Inflammatory macrophage treated with lipopolysaccharide for 1 hour (primary cell): ENCODE measurements at regions not wholly inside any gene's neighbourhood (a gene's known extent, or its start where the extent isn't known, plus 50 kb on each side); places are given as distances from the start of the nearest gene placed in this dataset.
"Not testable (repeated sequence)": the region's sequence is repeated elsewhere in the genome, so short reads cannot be mapped to it uniquely, and the experiment has no call there.

Source experiments
- DNase-seq, 2 donors: peaks; one replicate each; pipeline ENCODE4 v3.0.0-alpha.2; 2020 to 2022

GRCh38 chr14:48149624-48150023 is 474.2 kb upstream of the MDGA2 start:
- DNase-seq: not testable (repeated sequence)

DNA sequence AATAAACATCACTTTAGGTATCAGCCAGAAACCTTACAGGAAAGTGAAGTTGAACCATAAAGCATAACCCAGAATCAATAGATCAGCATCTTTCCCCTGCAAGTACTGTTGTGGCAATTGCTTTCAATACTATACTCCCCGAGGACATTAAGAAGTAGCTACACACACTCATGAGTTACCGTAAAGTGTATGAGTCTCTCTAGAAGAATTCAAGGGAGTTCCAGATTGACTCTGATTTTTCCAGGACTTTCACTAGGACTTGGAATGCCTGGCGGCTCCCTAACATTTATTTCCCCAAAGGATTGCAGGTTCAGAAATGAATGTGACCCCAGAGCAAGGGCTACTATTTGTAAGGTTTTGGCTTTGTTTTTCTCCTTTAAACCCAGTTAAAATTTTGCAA is 465.4 kb upstream of the MDGA2 start:
- DNase-seq: no peak

DNA sequence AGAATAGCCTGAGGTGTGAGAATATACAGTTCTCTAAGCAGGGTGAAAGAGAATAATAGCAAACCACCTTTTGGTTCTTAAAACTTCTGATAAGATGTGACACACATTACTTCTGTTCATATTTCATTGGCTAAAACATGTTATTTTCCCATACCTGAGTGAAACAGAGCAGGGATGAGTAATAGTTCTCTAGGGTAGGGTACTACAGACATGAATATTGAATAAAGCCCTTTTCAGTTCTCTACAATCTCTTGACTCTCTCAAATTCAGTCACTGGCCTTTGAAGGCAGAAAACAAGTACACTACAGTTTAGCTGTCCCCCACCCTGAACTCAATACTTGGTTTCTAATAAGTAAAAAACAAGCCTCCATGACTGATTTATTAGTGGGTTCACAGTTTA is 454.1 kb upstream of the MDGA2 start:
- DNase-seq: no peak

DNA sequence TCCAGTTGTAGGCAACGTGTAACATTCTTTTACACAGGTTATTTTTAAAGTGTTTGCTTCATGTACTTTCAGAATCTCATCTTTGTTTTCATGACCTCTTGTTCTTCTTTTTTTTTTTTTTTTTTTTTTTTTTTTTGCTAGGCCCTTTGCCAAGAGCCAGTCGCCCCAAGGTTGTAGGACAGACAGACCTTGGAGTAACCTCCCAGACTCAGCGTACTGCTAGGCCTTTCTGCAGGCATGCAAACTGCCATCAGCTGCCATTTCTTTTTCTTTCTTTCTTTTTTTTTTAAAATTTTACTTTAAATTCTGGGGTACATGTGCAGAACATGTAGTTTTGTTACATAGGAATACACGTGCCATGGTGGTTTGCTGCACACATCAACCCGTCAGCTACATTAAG is 452.3 kb upstream of the MDGA2 start:
- DNase-seq: no peak

DNA sequence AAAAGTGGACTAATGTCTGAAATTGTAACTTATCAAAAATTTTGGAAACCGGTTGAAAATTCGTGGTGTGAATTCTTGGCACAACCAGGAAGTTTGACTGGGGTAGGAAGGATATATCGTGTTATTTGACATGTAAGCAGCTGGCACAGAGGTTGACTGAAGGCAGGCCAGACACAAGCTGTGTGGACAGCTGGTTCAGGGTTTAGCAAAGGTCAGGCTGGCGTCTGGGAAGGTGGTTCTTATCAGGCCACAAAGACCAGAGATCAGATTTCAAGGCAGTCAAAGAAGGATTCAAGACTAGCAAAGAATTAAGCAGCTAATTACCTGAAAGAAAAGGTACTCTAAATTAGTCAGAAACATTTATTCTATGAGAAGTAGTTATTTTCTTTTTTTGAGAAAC is 450.2 kb upstream of the MDGA2 start:
- no peak for DNase-seq

DNA sequence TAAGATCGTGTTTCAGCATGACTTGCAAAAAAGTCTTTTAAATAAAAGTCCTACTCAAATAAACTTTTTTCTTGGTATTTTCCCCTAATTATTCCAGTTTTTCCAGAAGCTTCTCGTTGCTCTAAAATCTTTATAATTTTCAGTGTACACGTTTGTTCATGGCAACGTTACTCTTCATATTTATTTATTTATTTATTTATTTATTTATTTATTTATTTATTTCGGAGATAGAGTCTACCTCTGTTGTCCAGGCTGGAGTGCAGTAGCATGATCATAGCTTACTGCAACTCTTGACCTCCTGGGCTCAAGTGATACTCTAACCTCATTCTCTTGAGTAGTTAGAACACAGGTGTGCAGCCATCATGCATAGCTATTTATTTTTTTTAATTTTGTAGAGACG is 438.3 kb upstream of the MDGA2 start:
- no peak for DNase-seq

GRCh38 chr14:48111151-48111550 is 435.7 kb upstream of the MDGA2 start:
- no peak for DNase-seq

DNA sequence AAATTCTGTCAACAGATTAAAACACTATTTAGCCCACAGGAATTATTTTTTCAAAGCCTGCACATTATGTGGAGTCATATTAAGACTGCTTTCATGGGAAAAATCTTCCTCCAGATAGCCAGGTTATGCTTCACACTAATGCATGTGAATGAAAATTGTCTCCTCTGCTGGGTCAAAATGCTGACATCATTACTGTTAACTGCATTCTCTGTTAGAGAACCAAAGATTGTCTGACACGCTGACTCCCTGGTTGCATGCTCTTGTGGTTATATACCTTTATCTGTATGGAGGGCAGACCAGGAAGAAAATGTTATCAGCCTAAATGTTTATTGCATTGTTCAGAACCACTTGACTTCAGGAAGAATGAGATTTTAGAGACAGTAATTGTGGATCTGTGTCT is 432.2 kb upstream of the MDGA2 start:
- DNase-seq: no peak

DNA sequence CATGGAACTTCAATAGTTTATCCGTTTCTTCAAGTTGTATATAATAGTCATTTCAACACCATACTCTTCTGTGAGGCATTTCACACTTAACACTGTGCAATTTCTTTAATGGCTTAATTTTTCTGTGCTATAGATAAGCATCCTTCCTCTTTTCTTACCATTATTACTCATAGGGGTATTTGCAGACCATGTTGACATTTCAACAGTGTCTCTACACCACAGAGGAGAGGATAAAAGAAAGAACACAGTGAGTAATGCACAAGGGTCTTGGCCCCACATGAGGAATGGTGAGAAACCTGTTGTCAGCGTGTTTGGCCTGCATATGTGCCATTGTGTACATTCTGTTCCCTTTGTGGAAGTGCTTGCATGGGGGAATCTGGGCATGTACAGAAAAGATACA is 421.5 kb upstream of the MDGA2 start:
- no peak for DNase-seq

DNA sequence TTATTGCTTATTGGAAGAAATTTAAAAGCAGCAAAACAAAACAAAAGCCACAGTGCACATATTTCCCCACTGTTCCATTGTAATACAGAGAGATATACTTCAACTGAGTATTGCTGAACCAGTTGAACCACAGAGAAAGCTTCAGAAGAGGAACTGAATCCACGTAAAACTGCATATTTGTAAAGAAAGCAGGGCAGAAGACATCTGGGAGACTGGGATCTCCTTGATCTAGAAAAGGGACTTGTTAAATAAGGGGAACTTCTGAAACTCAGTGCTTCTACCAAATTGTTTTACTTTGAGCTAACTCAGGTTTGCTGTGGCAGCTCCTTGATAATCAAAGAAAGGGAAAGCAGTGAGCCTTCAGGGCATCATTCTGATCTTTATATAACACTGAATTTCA is 411.1 kb upstream of the MDGA2 start:
- no peak for DNase-seq

DNA sequence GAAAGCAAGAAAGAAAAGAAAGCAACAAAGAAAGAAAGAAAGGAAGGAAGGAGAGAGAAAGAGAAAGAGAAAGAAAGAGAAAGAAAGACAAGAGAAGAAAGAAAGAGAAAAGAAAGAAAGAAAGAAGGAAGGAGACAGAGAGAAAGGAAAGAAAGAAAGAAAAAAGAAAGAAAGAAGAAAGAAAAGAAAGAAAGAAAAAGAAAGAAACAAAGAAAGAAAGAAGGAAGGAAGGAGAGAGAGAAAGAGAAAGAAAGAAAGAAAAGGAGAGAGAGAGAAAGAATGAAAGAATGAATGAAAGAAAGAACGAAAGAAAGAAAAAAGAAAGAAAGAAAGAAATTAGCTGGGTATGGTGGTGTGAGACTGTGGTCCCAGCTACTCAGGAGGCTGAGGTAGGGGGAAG is 400.1 kb upstream of the MDGA2 start:
- DNase-seq: no peak

- no peak for DNase-seq
Observed at GRCh38 chr14:48052973-48053372, 377.6 kb upstream of the MDGA2 start.

DNA sequence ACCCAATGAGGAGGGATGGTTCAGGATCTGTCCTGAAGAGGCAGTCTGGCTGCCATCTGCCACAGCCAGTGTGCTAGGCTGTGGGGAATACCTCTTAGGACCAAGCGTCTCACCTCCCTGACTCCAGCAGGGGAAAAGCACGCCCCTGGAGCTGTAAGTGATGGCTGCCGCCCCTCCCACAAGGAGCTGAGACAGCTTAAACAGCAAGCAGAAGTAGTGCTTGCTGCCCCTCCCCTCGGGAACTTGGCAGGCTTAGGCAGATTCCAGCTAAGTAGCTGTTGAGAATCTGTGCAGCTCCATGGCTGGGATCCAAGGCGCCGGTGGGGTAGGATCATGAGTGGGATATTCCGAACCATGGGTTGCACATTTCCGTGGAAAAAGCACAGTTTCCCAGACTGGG is 360.4 kb upstream of the MDGA2 start:
- DNase-seq: no peak

DNA sequence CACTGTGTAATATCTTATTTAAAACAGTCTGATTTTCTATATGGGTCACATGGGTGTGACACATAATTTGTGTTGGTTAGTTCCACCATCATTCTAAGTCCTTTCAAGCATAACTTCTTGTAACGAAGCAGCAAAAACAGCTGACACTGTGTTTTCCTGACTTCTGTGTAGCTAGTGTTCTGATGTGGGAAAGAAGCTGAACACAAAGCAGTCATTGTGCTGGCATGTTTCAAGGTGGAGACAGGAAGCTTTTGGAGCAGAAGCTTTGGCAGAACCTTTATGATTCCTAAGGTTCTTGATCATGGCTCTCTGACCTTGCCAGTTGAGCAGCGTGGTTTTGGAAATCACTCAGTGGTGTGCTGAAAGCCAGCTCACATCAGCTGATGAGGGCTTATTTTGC is 351.7 kb upstream of the MDGA2 start:
- DNase-seq: no peak

- DNase-seq: no peak
Observed at GRCh38 chr14:48023881-48024280, 348.5 kb upstream of the MDGA2 start.

DNA sequence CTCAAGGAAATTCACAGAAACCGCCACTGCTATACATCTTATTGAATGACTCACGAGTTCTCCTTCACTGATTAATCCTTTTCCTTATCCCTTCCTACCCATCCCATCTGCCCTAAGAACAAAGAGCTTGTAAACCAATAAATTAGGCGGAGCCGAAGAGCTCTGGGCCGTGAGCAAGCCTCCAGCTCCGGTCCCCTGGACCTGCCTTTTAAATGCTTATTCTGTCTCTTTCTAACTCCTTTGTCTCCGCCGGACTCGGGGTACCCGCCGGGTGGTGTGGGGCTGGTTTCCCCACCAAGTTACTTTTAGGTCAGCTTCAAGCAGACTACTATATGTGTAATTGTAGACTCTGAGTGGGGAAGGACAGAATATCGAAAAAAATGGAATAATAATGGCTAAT is 336.1 kb upstream of the MDGA2 start:
- not testable (repeated sequence) for DNase-seq

GRCh38 chr14:48008646-48009045 is 333.2 kb upstream of the MDGA2 start:
- no peak for DNase-seq

DNA sequence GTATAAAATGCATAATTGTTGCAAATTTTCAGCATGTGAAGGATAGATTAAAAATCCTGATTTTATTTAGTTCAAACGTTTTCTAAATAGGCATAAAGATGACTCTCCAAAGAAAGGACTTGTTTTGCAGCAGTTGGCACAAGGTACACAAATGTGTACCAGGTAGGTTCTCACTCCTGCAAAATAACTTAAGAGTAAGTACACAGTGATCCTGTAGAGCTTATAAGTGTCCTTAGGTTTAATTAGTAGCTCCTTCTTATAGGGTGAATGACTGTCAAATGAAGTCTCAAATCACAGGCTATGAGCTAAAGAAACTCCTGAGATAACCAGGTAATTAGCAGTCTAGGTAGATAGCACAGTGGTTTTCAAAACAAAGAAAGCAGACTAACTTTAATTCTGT is 330.6 kb upstream of the MDGA2 start:
- DNase-seq: no peak

- no peak for DNase-seq
Observed at GRCh38 chr14:47993883-47994282, 318.5 kb upstream of the MDGA2 start.

DNA sequence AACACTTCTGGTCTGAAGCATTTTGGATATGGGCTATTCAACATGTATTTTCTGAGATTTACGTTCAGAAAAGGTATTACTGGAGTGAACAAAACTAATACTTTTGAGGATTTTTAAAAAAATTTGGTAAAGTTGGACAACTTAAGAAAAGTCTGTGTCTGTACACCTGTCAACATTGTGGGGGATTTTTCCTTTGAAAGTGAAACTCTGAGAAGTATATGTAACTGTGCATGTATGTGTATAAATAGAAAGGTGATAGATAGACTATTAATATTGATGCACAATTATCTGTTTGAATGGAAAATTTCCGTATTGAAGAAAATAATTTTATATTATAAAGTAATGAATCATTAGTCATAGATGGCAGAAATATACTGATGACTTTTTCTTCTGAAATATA is 312.8 kb upstream of the MDGA2 start:
- no peak for DNase-seq

DNA sequence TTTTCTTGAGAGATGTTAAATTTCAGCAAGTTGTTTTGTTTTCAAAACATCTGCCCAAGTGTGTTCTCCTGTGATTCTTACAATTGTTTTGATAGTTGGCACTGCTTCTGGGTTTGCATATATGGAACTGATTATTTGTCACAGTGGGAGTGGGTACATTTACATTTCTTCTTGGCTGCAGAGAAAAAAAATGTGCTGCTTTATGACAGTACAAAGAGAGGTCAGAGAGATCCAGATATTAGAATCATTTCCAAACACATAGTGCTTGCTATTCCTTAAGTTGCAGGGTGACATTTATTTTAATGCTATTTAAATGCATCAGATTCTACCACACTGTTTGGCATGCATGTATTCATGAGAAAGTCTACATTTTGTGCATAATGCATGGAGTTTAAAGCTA is 303.5 kb upstream of the MDGA2 start:
- DNase-seq: no peak

- no peak for DNase-seq
Observed at GRCh38 chr14:47976139-47976538, 300.7 kb upstream of the MDGA2 start.

- DNase-seq: no peak
Observed at GRCh38 chr14:47966076-47966810, 290.8 kb upstream of the MDGA2 start.

- no peak for DNase-seq
Observed at GRCh38 chr14:47961634-47962033, 286.2 kb upstream of the MDGA2 start.

- DNase-seq: no peak
Observed at GRCh38 chr14:47959740-47960139, 284.3 kb upstream of the MDGA2 start.

- DNase-seq: no peak
Observed at GRCh38 chr14:47949006-47949405, 273.6 kb upstream of the MDGA2 start.
